H1 (cell line): ENCODE measurements at regions not wholly inside any gene's neighbourhood (a gene's known extent, or its start where the extent isn't known, plus 50 kb on each side); places are given as distances from the start of the nearest gene placed in this dataset.

Source experiments
- CTCF ChIA-PET: fragments of 300-600 bp; sonication (Branson Sonifier 250); formaldehyde crosslinking; loops from one replicate; lab custom pipeline; 2021; ENCODE audit not compliant: partially characterized antibody; lab: Charles Lee
- POLR2A ChIA-PET: fragments of 300-600 bp; sonication (Branson Sonifier 250); formaldehyde crosslinking; loops from one replicate; lab custom pipeline; 2021; ENCODE audit warnings: inconsistent platforms; ENCODE audit not compliant: partially characterized antibody; lab: Charles Lee
- DNase-seq, 2 experiments: peaks; one replicate each; pipeline versions ENCODE4 v3.0.0 to v3.0.0-alpha.2; 2010 to 2022; ENCODE audit warnings: low spot score in 2 of 2, low read depth in 1 of 2, mixed read lengths in 1 of 2
- FAIRE-seq: peaks from 2 replicates; lab custom pipeline; 2011; peaks lifted over from hg19 to GRCh38; lab: Jason Lieb, UNC
- H2AFZ ChIP-seq: 2 replicates; pipeline ENCODE4 v1.8.1; 2012; ENCODE audit warnings: low read length, inconsistent platforms
- H2AK5ac ChIP-seq: 2 replicates; pipeline ENCODE4 v1.6.1; 2013; ENCODE audit warnings: low read depth, low read length
- H2BK120ac ChIP-seq: replicated peaks from 2 replicates; pipeline ENCODE3; 2013; ENCODE audit warnings: low read depth, low read length, inconsistent platforms
- H2BK12ac ChIP-seq: 2 replicates; pipeline ENCODE4 v1.6.1; 2013; ENCODE audit warnings: low read depth, low read length
- H2BK15ac ChIP-seq: 2 replicates; pipeline ENCODE4 v1.6.1; 2013; ENCODE audit warnings: low read length
- H2BK20ac ChIP-seq: 2 replicates; pipeline ENCODE4 v1.6.1; 2013; ENCODE audit warnings: low read length
- H2BK5ac ChIP-seq: 2 replicates; pipeline ENCODE4 v1.6.1; 2013; ENCODE audit warnings: low read depth, low read length
- H3K14ac ChIP-seq: 2 replicates; pipeline ENCODE4 v1.6.1; 2013; ENCODE audit warnings: inconsistent platforms; ENCODE audit not compliant: insufficient read length
- H3K18ac ChIP-seq: 2 replicates; pipeline ENCODE4 v1.6.1; 2013; ENCODE audit warnings: low read length; ENCODE audit errors: extremely low read depth
- H3K23ac ChIP-seq: 2 replicates; pipeline ENCODE4 v1.6.1; 2013; ENCODE audit warnings: inconsistent platforms; ENCODE audit not compliant: insufficient read length
- H3K23me2 ChIP-seq: 2 replicates; pipeline ENCODE4 v1.6.1; 2013; ENCODE audit warnings: low read depth, low read length
- H3K27ac ChIP-seq: 2 replicates; pipeline ENCODE4 v1.6.1; 2011; ENCODE audit warnings: low read depth, low read length, inconsistent platforms
- H3K27me3 ChIP-seq, 4 experiments: replicated peaks in 1 of 4; 1 replicate in 1 of 4; 2 replicates in 3 of 4; pipeline versions ENCODE4 v1.6.1 to v1.8.1; 2011 to 2013; ENCODE audit warnings: low read length in 3 of 4, mild to moderate bottlenecking in 3 of 4, inconsistent platforms in 2 of 4, mixed read lengths in 2 of 4, moderate library complexity in 1 of 4; ENCODE audit not compliant: control insufficient read depth in 3 of 4, insufficient read depth in 3 of 4; ENCODE audit errors: extremely low read depth in 1 of 4
- H3K36me3 ChIP-seq, 4 experiments: 2 replicates each; pipeline versions ENCODE4 v1.6.1 to v1.8.1; 2011 to 2013; ENCODE audit warnings: mild to moderate bottlenecking in 4 of 4, low read length in 3 of 4, moderate library complexity in 2 of 4, control low read depth in 1 of 4, inconsistent platforms in 1 of 4; ENCODE audit not compliant: insufficient read depth in 4 of 4, control insufficient read depth in 2 of 4
- H3K4ac ChIP-seq: replicated peaks from 2 replicates; pipeline ENCODE3; 2013; ENCODE audit warnings: low read length, low read depth, mixed read lengths, inconsistent platforms; ENCODE audit not compliant: insufficient read length
- H3K4me1 ChIP-seq, 4 experiments: replicated peaks in 1 of 4; 1 replicate in 1 of 4; 2 replicates in 3 of 4; pipeline versions ENCODE4 v1.6.1 to v1.8.1; 2011 to 2013; ENCODE audit warnings: low read length in 3 of 4, inconsistent platforms in 2 of 4, mixed read lengths in 1 of 4; ENCODE audit not compliant: insufficient read depth in 4 of 4, control insufficient read depth in 3 of 4
- H3K4me2 ChIP-seq, 2 experiments: 2 replicates each; pipeline versions ENCODE4 v1.6.1 to v1.8.1; 2011 to 2013; ENCODE audit warnings: low read depth in 2 of 2, low read length in 2 of 2, control low read depth in 1 of 2, inconsistent platforms in 1 of 2, mild to moderate bottlenecking in 1 of 2; ENCODE audit not compliant: insufficient read depth in 1 of 2
- H3K4me3 ChIP-seq, 4 experiments: fragments of 200-600, 300-600 bp in 1 of 4; sonication (generic), shearing (Covaris generic), sonication (Bioruptor Twin) in 1 of 4; 2 replicates each; pipeline versions ENCODE4 v1.5.1 to v1.8.1; 2011 to 2016; ENCODE audit warnings: low read length in 4 of 4, low read depth in 3 of 4, control low read depth in 2 of 4, inconsistent platforms in 2 of 4, mild to moderate bottlenecking in 2 of 4, mixed read lengths in 1 of 4, moderate library complexity in 1 of 4; ENCODE audit not compliant: insufficient read depth in 2 of 4; ENCODE audit errors: extremely low read depth in 1 of 4
- H3K56ac ChIP-seq: replicated peaks from 2 replicates; pipeline ENCODE3; 2013; ENCODE audit warnings: low read depth, mild to moderate bottlenecking, mixed read lengths, low read length, inconsistent platforms; ENCODE audit not compliant: insufficient read length
- H3K79me1 ChIP-seq: 2 replicates; pipeline ENCODE4 v1.6.1; 2013; ENCODE audit warnings: low read depth, low read length, control low read depth
- H3K79me2 ChIP-seq, 2 experiments: 2 replicates each; pipeline versions ENCODE4 v1.6.1 to v1.8.1; 2012 to 2013; ENCODE audit warnings: low read length in 2 of 2, mild to moderate bottlenecking in 2 of 2, inconsistent platforms in 1 of 2; ENCODE audit not compliant: insufficient read depth in 2 of 2, control insufficient read depth in 1 of 2
- H3K9ac ChIP-seq, 4 experiments: replicated peaks in 1 of 4; 1 replicate in 1 of 4; 2 replicates in 3 of 4; pipeline versions ENCODE4 v1.6.1 to v1.8.1; 2011 to 2013; ENCODE audit warnings: low read depth in 3 of 4, low read length in 3 of 4, control low read depth in 2 of 4, mild to moderate bottlenecking in 2 of 4, moderate library complexity in 2 of 4, inconsistent platforms in 1 of 4; ENCODE audit errors: extremely low read depth in 1 of 4
- H3K9me3 ChIP-seq, 2 experiments: 2 replicates each; pipeline versions ENCODE4 v1.6.1 to v1.8.1; 2012 to 2013; ENCODE audit warnings: mild to moderate bottlenecking in 2 of 2, moderate library complexity in 2 of 2, control low read depth in 1 of 2, inconsistent platforms in 1 of 2, low read depth in 1 of 2, low read length in 1 of 2, mixed read lengths in 1 of 2; ENCODE audit not compliant: insufficient read depth in 2 of 2
- H4K20me1 ChIP-seq, 2 experiments: replicated peaks in 1 of 2; 2 replicates each; pipeline versions ENCODE3 to v1.8.1; 2011 to 2013; ENCODE audit warnings: inconsistent platforms in 2 of 2, low read length in 2 of 2, mild to moderate bottlenecking in 1 of 2; ENCODE audit not compliant: insufficient read depth in 2 of 2, control insufficient read depth in 1 of 2
- H4K5ac ChIP-seq: 2 replicates; pipeline ENCODE4 v1.6.1; 2013; ENCODE audit warnings: low read length, low read depth, mixed read lengths, inconsistent platforms; ENCODE audit not compliant: insufficient read length
- H4K8ac ChIP-seq: 2 replicates; pipeline ENCODE4 v1.8.0; 2013; ENCODE audit warnings: mild to moderate bottlenecking, moderate library complexity, low read length, inconsistent platforms; ENCODE audit not compliant: insufficient read depth; ENCODE audit errors: extremely low read depth
- H4K91ac ChIP-seq: replicated peaks from 2 replicates; pipeline ENCODE3; 2013; ENCODE audit warnings: low read length, mixed read lengths, inconsistent platforms; ENCODE audit not compliant: insufficient read length
- BCL11A ChIP-seq, 2 experiments: IDR thresholded peaks; one replicate each; pipeline ENCODE4 v1.6.1; 2011; ENCODE audit warnings: low read depth in 2 of 2, low read length in 2 of 2, mild to moderate bottlenecking in 2 of 2
- CHD2 ChIP-seq: IDR thresholded peaks from 2 replicates; pipeline ENCODE4 v1.6.1; 2012; ENCODE audit warnings: low read length, improper control_type of control experiment
- HDAC2 ChIP-seq, 2 experiments: fragments of 300-600 bp in 1 of 2; sonication (generic) in 1 of 2; IDR thresholded peaks; 2 replicates each; pipeline ENCODE4 v1.6.1; 2011 to 2012; ENCODE audit warnings: low read depth in 2 of 2, low read length in 2 of 2, mild to moderate bottlenecking in 2 of 2, moderate library complexity in 2 of 2, borderline replicate concordance in 1 of 2, inconsistent platforms in 1 of 2
- HDAC6 ChIP-seq: IDR thresholded peaks from one replicate; pipeline ENCODE4 v1.7.1; 2012; ENCODE audit warnings: low read depth, mild to moderate bottlenecking, inconsistent platforms, low read length, moderate library complexity
- JUN ChIP-seq: IDR thresholded peaks from 2 replicates; pipeline ENCODE4 v1.6.1; 2011; ENCODE audit warnings: low read depth, mild to moderate bottlenecking, improper control_type of control experiment, low read length
- KDM5A ChIP-seq: fragments of 200-600 bp; IDR thresholded peaks from 2 replicates; pipeline ENCODE4 v1.7.1; 2012; ENCODE audit warnings: mild to moderate bottlenecking, low read length, inconsistent platforms, mixed read lengths
- MAFK ChIP-seq: IDR thresholded peaks from 2 replicates; pipeline ENCODE4 v1.6.1; 2012; ENCODE audit warnings: low read depth, mild to moderate bottlenecking, improper control_type of control experiment, low read length
- SAP30 ChIP-seq: fragments of 300-600 bp; sonication (generic); IDR thresholded peaks from 2 replicates; pipeline ENCODE4 v1.7.1; 2012; ENCODE audit warnings: low read length, moderate library complexity, mild to moderate bottlenecking, inconsistent platforms; ENCODE audit not compliant: insufficient read depth, insufficient replicate concordance
- SP4 ChIP-seq: IDR thresholded peaks from 2 replicates; pipeline ENCODE4 v1.6.1; 2012; ENCODE audit warnings: low read length, inconsistent platforms

- Histone ChIP-seq H4K91ac (no peak overlapping the region), H3K9me3 (peaks cover 0 to 4% of the 10 kb centered on the region in 2 experiments; a peak in 2 of 4 replicates), H4K5ac (no peak overlapping the region), H3K36me3 (no peaks in the 10 kb centered on the region), H3K4me1 (no peaks in the 10 kb centered on the region), H4K20me1 (no peaks in the 10 kb centered on the region), H3K4me2 (no peak overlapping the region), H3K56ac (no peak overlapping the region), H3K79me2 (no peaks in the 10 kb centered on the region), H3K4ac (no peak overlapping the region), H3K79me1 (no peaks in the 10 kb centered on the region), H3K23me2 (no peaks in the 10 kb centered on the region), H3K23ac (no peak overlapping the region), H2AFZ (no peak overlapping the region), H2BK5ac (no peak overlapping the region), H3K18ac (no peak overlapping the region), H2BK15ac (no peak overlapping the region), H4K8ac (no peak overlapping the region), H2BK120ac (no peak overlapping the region), H3K27me3 (no peaks in the 10 kb centered on the region), H3K4me3 (no peak overlapping the region), H3K27ac (no peak overlapping the region), H2BK12ac (no peak overlapping the region), H2AK5ac (no peak overlapping the region), H3K14ac (no peak overlapping the region), H3K9ac (no peak overlapping the region), H2BK20ac (no peak overlapping the region)
- CTCF ChIA-PET, result interaction anchor here (1.0 to 2.0 kb wide), 3 partner anchors 28 to 541 kb away, joined by 3 to 9 read pairs (median 3); no protein-coding TSS in a partner anchor
- DNase-seq (no peak), FAIRE-seq (no peak)
- no peak for TF ChIP-seq SAP30
- no peak for TF ChIP-seq KDM5A
- no peak for TF ChIP-seq HDAC6
- TF ChIP-seq MAFK, result no peak
- no peak for TF ChIP-seq BCL11A (IDR thresholded peaks at IDR 0.05; ENCODE audit: low read depth in 2 of 2, low read length in 2 of 2)
- no peak for TF ChIP-seq SP4
- TF ChIP-seq JUN, result no peak
- no peak for TF ChIP-seq HDAC2 (IDR thresholded peaks at IDR 0.05; ENCODE audit: borderline replicate concordance in 1 of 2, low read depth in 2 of 2, low read length in 2 of 2)
- no peak for TF ChIP-seq CHD2
- POLR2A ChIA-PET, result no interaction called here
Observed at GRCh38 chr2:217171874-217172273, 312.0 kb upstream of the TNP1 start.
